GM21528 (cell line): ENCODE measurements at regions not wholly inside any gene's neighbourhood (a gene's known extent, or its start where the extent isn't known, plus 50 kb on each side); places are given as distances from the start of the nearest gene placed in this dataset.

Experiments
- ATAC-seq: cut with Tn5 transposase; IDR thresholded peaks from one replicate; pipeline ENCODE4 v1.9.1; 2021; ENCODE audit warnings: mild to moderate bottlenecking, moderate library complexity; ENCODE audit not compliant: unreplicated experiment, low FRiP score

DNA sequence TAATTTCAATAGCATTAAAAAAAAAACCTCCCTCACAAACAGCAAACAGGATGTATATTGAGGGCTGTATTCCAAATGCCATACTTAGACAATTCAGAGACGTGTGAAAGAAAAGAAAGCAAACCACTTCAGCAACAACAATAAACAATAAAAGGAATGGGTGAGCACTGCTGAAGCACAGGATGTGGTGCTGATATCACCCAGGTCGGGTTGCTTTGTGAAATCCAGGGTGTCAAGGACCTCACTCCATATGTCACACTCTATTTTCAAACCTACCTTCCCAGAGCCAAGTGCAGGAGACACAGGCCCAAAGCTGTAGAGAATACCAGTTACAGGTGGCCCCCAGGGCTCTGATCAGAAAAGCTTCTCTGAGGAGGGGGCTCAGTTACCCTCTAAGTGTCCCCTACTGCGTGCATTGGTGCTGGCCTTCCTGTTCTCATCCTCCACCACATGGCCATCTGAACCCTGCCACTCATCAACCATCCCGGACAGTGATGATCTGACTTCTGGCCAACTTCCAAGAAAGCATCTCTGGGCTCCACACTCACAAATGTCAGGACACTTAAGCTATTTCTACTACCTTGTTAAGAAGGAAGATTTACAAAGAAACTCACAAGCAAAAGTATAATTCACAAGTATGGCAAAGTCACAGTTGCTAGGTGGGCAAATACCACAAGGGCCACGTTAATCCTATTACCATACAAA, 363.0 kb downstream of the SS18 start:
- ATAC-seq, result no peak

DNA sequence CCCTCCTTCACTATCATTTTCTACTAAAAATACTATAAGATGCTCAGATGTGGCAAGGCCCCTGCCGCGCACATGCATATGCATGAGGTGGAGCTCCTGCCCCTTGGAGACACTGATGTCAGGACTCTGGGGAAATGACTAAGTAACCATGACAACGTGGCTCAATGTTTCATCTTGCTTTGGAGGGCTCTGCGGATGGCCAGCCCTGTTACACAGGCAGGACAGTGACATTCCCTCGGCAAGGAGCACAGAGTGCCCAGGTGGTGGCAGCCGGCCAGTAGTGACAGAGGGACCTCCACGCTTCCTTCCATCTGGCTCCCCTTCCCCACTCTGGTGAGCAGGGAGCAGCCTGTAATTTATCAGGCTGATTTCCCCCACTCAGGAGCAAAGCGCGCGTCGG, 364.1 kb downstream of the SS18 start:
- ATAC-seq, result no peak

DNA sequence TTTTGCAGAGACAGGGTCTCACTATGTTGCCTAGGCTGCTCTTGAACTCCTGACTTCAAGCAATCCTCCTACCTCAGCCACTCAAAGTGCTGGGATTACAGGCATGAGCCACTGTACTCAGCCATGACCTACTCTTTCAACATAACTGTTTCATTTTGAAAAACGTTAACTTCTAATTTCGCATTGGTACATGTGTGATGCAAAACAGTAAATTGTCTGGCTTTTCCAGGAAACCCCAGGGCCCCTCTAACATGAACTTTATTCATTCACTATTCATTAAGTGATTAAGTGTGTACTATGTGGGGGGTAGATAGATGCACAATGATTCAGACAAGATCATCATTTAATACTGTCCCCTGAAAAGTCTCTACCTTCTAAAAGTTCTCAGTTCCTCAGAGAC, 364.9 kb downstream of the SS18 start:
- ATAC-seq, result no peak

DNA sequence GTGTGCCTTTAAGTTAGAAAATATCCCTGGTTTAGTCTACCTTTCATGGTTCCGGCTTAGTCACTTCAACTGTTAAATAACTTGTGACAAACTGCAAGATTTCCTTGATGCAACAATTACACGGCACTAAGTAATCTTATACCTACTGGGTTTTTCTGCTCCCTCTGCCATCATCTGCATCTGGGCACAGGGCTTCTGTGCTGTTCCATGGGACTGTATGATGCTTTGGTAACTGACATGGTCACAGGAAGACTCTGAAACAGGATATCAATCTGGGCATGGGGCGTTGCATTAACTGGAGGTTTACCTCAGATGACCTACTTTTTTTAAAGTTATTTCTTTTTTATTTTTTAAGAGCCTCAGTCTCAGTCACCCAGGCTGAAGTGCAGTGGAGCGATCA, 365.4 kb downstream of the SS18 start:
- no peak for ATAC-seq

DNA sequence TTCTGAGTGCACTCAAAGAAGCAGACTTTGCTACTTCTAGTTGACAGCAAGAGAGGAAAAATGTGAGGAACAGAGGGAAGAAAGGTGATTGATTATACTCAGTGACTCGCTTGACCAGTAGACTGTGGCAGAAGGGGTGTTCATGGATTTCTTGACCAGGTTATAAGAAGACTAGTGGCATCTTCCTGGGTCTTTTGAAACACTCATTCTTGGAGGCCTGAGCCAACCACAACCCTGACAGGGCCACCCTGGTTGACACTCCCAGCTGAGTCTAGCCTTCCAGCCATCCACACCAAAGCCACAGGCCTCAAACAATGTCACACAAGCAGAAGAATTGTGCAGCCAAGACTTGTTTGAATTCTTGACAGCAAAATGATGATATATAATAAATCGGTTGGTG, 366.3 kb downstream of the SS18 start:
- ATAC-seq, result no peak

DNA sequence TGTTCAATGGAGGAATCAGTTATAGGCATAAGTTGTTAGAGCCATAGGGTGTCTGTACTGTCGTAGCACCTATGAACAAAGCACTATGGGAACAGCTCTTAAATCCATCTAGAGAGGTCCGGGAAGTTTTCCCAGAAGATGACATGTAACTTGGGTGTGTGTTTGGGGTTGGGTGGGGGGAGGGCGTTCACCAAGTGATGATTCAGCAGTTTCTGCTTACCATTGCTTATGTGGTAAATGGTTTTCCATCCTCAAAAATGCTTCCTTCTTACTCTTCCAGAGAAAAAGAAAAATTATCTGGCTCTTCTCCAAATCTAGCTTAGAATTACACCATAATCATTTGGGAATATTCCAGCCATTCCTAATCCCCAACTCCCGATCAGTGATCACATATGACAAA, 361.1 kb upstream of the ZNF521 start:
- ATAC-seq, result no peak

DNA sequence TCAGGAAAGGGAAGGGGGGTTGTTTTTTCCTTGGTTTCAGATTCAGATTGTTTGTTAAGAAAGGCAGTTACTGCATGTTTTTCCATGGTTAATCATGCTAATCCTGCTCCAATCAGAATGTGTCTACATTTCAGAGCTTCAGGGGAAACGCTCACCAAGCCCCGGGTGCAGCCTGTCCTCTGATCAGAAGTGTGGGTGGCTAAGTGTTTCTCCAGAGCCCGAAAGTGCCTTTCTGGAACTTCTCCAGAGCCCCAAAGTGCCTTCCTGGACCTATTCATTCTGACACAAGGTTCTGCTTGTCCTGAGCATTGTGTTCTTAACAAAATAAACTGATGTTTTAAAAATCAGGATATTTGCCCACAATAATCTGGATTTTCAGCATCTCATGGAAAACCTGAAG, 359.0 kb upstream of the ZNF521 start:
- no peak for ATAC-seq

DNA sequence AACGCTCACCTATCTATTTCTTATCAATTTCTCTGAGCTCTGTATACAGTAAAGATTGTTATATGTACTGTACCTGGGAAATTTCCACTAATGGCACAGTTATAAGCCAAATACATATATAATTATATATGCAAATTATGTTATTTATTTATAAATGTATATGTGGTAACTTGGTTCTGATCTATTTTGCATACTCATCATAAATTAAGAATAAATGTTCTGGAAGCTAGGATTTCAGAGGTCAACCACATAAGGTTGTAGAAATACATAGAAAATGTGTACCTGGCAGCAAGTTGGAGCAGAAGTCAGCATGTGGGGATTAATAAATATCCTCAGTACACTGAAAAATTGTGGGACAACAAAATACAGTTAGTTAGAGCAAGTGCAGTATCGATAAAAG, 353.7 kb upstream of the ZNF521 start:
- no peak for ATAC-seq

DNA sequence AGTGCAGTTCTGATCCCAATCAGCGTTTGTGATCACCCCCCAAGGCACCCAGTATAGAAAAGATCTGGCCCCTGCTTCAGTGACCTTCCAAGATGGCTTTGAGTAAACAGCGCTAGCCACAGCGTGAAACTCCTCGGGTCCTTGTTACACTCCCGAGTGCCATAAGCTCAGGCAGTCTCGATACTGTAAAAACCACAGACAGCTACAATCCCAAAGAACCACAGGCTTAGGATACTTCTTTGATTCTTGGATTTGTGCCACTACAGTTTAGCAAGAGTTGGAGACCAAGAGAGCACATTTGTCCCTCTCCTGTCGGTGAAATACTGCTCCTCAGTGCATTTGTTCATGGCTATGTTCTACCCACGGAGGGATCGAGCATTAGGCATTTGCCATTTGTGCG, 352.5 kb upstream of the ZNF521 start:
- ATAC-seq, result no peak

DNA sequence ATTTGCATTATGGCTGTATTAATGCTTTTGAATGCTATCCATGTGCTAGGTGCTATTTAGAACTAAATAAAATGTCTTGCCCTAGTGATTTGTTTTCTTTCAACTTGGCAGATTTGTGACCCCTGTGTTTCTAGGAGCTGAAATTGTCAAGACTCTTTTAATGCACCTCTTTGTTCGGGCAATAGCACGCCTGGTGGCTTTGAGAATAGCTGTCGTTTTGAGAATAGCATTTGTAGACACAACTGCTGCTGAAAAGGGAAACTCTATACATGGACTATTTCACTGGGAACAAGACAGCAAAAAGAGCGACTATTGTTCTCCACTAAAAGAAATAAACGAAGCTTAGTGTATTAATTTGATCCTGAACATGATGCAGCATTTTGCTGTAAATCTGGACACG, 352.1 kb upstream of the ZNF521 start:
- no peak for ATAC-seq

DNA sequence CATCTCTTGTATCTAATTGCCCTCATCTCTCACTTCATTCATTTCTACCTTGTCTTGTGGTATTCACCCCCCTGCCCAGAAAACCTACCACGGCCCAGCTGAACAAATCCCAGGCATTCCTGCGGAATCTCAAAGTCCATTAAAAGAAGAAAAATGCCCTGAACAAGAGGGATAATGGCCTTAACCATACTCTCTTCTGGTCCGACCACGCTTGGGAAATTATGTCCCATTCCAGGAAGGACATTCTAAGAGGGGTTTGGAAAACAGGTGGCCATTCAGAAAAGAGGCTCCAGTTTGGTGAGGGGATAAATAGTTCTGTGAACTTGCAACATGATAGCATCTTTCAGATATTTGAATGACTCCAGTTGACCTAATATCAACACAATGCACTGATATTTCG, 349.9 kb upstream of the ZNF521 start:
- ATAC-seq, result no peak

DNA sequence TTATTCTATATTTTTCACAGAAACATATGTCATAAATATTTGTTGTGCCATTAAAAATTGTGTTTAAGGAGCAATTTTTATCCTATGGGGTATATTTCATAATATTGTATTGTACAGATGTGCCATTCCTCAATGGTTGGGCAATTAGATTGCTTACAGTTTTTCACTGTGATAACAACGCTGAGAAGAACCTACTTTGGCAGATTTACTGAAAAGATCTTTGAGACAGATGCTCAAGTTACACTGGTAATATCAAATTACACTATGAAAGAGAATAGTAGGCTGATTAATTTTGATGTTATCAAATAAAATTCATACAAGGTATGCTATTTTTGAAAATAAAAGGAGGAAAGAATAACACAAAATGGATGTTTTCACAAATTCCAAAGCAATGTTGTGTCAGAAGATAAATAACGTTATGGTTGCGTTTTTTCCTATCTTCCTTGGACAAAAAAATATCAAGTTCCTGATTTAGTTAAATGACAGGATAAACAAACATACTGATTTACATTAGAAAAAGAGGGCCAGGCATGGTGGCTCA, 335.1 kb upstream of the ZNF521 start:
- no peak for ATAC-seq

DNA sequence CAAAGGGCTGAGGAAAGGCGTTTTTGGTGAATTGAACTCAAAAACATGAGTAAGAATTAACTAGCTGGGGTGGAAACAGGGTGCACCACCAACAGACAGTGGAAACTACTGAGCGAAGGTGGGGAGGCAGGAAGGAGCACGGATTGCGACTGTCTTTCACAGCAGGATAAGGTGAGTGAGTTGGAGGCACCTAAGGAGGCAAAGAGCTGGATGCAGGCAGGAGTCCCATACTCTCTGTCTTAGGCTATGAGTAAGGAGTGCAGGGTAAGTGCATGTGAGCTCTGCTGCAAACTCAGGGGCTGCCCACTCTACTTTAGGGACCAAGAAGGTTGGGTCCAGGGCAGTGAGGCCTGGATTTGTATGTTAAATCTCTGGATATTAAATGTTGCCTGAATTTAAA, 333.1 kb upstream of the ZNF521 start:
- no peak for ATAC-seq

DNA sequence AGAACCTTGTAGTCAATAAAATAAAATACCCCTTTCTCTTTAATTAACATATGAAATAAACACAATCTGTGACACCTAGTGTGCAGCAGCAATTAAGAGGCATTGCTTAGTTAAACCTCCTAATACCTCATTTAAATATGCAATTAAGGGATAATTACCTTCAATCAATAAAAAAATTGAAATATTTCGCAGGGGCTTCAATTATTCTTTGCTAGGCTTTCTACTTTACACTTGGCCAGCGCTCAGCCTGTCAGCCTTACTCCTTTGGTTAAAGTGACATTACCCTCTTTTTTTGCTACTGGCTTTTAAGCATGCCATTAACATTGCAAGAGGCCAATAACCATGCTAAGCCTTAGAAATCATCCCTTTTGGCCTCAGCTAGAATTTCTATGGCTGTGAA, 327.5 kb upstream of the ZNF521 start:
- no peak for ATAC-seq

DNA sequence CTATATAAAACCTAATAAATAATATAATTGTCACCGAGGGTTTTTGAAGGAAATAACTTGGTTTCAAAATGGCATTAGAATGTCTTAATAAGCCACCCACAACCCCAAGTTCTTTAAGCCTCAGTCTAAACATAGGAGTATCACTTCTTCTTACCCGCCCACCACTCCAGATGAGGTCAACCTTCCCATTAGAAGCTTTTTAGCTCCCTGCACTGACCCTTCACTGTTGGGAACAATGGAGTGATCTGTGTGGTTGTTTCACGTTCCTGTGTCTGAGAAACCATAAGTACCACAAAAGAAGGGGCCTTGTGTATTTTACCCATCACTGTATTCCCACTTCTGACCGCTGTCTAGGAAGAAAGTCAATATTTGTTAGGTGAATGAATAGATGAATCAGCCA, 326.3 kb upstream of the ZNF521 start:
- no peak for ATAC-seq

DNA sequence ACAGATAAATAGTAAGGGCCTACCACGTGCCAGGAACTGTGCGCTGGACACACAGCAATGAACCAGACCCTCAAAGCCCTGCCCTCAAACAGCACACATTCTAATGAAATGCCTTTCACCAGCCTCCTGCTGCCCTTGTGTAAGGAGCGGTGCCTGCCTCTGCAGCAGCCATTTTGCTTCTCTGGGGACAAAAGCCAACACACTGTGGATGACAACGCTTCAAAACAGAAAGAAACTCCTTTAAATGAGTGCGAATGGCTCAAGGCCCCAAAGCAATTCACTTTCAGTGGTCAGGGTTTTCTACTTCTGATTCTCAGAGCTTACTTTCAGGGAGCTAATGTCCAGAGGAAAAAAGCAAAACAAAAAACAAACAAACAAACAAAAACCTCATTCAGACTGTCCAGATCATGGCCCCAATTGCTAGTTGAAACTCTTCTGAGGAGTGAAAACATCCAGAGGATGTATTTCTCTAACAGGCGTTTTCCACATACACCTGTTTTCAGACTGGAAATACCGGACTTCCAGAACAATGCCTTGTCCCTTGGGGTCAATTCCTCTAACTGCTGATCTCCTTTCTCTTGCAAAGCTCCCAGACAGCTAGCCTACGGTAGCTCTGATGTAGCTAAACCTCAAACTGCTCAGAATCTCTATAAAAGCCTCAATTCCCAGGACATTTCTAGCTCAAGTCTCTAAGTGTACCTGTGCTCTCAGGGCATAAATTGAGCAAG, 323.3 kb upstream of the ZNF521 start:
- ATAC-seq, result no peak

DNA sequence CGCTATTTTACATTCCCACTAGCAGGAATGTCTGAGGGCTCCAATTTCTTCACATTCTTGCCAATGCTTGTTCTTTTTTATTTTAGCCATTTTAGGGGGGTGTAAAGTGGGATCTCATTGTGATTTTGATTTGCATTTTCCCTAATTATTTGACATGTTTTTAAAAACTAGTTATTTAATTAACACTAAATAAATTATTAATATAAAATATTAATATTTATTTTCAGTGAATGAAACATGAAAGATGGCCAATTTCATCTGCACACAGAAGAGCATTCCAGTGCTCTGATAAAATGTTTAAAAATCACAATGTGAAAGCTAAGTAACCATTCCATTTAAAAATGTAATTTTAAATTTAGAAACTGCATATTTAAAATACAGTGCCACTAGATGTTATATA, 322.2 kb upstream of the ZNF521 start:
- no peak for ATAC-seq

DNA sequence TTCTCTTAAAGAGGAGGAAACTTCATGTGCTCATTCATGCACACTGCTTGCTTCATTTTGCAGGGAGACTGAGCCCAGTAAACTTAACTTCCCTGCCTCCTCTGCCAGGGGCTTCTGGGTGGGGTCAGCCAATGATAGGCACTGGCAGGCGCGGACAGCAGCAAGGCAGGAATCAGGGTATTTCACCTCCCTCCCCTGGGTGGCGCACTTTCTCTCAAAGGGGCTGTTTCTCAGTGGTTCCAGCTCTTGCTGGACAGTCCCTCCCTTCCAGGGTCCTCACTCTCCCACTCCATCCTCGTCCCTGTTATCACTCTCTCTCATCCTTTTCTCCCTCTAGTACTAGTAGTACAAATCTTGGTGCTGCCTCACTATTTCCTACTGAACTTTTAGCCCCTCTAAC, 320.5 kb upstream of the ZNF521 start:
- ATAC-seq, result no peak

DNA sequence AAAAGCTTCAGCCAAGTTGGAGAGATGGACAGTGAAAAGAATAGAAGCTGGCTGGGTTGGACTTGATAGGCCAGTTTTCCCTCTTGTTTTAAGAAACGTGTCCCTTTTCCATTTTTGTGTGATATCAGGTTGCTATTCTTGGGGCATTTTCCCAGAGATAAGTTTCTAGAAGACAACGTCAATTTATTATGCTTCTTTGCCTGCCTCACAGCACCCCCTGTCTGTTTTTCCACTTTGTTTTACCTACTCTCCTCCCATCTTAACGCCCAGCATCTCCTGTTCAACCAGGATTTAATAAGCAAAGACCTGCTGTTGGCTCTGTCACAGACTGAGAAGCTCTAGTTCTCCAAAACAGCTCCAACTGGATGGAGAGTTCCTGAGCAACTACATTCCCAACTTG, 317.8 kb upstream of the ZNF521 start:
- no peak for ATAC-seq

DNA sequence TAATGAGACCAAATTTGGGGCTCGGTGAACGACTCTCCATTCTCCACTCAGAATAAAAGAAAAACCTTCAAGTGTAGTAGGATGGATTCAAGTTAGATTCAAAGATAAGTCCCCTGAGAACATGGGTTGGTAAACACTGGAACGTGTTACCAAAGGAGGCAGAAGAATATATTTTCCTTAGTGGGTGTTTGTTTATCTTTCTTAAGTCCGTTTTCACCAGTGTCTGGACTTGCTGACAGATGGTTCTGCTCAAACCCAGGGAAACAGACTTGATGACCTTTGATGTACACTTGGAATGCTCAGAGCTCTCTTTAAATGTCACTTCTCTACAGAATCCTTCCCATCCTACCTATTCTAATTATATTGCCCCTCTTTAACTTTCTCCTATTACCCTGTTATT, 310.3 kb upstream of the ZNF521 start:
- ATAC-seq, result no peak

DNA sequence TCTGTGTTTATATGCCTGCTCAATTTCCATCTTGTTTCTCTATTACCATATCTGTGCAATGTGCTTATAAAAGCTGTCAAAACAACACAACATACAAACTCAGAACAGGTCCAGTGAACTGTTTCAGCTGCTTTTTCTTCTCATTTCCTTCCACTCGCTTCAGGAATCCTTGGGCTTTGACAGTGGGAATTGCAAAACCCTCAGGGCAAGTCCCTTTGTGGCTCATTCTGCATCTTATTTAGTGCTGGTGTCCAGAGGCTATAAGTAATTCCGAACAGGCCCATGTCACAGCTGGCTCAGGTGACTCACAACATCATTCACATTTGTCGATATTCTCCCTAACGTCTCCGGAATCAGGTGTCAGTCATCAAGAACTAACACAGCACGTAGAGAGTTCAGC, 309.9 kb upstream of the ZNF521 start:
- ATAC-seq, result no peak

DNA sequence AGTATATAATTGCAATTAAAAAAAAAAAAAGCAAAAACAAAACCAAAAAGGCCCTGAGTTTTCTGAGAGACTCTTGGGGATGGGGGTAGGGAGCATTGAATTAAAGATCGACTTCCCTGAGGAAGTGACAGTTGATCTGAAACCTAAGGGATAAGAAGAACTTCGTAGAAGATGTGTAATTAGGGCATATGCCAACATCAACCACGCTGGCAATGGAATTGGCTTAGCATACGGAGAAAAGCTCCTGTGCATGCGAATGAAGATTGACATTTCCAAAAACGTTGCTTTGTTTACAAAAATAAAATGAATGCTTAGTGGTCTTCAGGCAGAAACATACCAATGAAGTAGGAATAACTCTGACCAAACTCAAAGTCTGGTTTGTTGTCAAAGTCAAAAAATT, 307.6 kb upstream of the ZNF521 start:
- ATAC-seq, result no peak
